ENCODE measurements at regions not wholly inside any gene's neighbourhood (a gene's known extent, or its start where the extent isn't known, plus 50 kb on each side); places are given as distances from the start of the nearest gene placed in this dataset.

- POLR2A ChIA-PET: interaction anchor here (0.6 kb wide), 1 partner anchor 12 kb away, joined by 3 read pairs; no protein-coding TSS in a partner anchor
- H3K27ac ChIP-seq (ENCODE audit: low read length): no peak overlapping the region
- ATAC-seq (no peak), DNase-seq (ENCODE audit: low read depth, low spot score) (no peak)
- no peaks in the 10 kb centered on the region for H3K27me3 ChIP-seq (ENCODE audit: control insufficient read depth, insufficient read depth, low read length)
- no peak overlapping the region for H3K4me3 ChIP-seq (ENCODE audit: low read depth in 2 of 2, low read length in 2 of 2)
- in situ Hi-C loops (cut with HindIII; ENCODE audit: low pct_unique_long_range_greater_than_20kb, low sequenced_read_pairs): no loop called here
- no TSS peak for BruUV-seq (replicated peaks)
- H3K4me1 ChIP-seq (ENCODE audit: control insufficient read depth, insufficient read depth, low read length): no peaks in the 10 kb centered on the region
- intact Hi-C loops (cut with micrococcal nuclease; ENCODE audit: unreplicated experiment): no loop called here
- TF ChIP-seq SIN3A (IDR thresholded peaks at IDR 0.05; ENCODE audit: borderline replicate concordance, insufficient read depth, low read depth, low read length): no peak
- TF ChIP-seq POLR2AphosphoS5 (IDR thresholded peaks at IDR 0.05; ENCODE audit: low read depth, low read length): no peak
- no peak for TF ChIP-seq TCF7L2 (IDR thresholded peaks at IDR 0.05; ENCODE audit: low read depth, low read length)
- TF ChIP-seq, protein P1, sequence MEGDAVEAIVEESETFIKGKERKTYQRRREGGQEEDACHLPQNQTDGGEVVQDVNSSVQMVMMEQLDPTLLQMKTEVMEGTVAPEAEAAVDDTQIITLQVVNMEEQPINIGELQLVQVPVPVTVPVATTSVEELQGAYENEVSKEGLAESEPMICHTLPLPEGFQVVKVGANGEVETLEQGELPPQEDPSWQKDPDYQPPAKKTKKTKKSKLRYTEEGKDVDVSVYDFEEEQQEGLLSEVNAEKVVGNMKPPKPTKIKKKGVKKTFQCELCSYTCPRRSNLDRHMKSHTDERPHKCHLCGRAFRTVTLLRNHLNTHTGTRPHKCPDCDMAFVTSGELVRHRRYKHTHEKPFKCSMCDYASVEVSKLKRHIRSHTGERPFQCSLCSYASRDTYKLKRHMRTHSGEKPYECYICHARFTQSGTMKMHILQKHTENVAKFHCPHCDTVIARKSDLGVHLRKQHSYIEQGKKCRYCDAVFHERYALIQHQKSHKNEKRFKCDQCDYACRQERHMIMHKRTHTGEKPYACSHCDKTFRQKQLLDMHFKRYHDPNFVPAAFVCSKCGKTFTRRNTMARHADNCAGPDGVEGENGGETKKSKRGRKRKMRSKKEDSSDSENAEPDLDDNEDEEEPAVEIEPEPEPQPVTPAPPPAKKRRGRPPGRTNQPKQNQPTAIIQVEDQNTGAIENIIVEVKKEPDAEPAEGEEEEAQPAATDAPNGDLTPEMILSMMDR (IDR thresholded peaks at IDR 0.05): no peak
- TF ChIP-seq REST (IDR thresholded peaks at IDR 0.05; ENCODE audit: insufficient read depth in 1 of 2, low read depth in 2 of 2, low read length in 1 of 2): no peak
- CTCF ChIA-PET: no interaction called here
- peaks cover 14% of the 10 kb centered on the region; the same call in 1 of the 2 replicates for H3K9me3 ChIP-seq (ENCODE audit: control insufficient read depth, insufficient read depth, low read depth, low read length)
- no peaks in the 10 kb centered on the region for H3K36me3 ChIP-seq (ENCODE audit: control insufficient read depth, insufficient read depth, low read length)
Measured at GRCh38 chr15:69919816-69920215, 177.9 kb downstream of the TLE3 start.

DNA sequence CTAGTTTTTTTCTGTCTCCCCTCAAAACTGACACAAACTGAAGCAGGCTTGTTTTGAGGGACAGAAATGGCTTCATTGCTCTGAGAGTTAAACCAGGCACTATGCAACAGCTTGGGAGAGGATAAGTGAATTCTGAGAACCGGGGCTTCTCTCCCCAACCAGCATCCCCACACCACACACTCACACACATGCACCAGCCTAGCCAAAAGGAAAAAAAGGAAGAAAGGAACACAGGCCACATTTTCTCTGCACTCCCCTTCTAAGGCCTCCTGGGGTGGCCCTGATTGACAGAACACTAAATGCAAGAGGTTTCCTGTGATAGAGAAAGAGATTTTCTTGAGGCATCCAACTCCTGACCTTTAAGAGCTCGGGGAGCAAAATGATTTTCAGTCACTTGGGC lies 177.5 kb downstream of the TLE3 start:
- ATAC-seq (no peak), DNase-seq (ENCODE audit: low read depth, low spot score) (no peak)
- peaks cover 18% of the 10 kb centered on the region; the same call in 1 of the 2 replicates for H3K9me3 ChIP-seq (ENCODE audit: control insufficient read depth, insufficient read depth, low read depth, low read length)
- H3K4me1 ChIP-seq (ENCODE audit: control insufficient read depth, insufficient read depth, low read length): no peaks in the 10 kb centered on the region
- no peak overlapping the region for H3K27ac ChIP-seq (ENCODE audit: low read length)
- intact Hi-C loops (cut with micrococcal nuclease; ENCODE audit: unreplicated experiment) (no loop called here), in situ Hi-C loops (cut with HindIII; ENCODE audit: low pct_unique_long_range_greater_than_20kb, low sequenced_read_pairs) (no loop called here)
- H3K4me3 ChIP-seq (ENCODE audit: low read depth in 2 of 2, low read length in 2 of 2): no peak overlapping the region
- no peak for TF ChIP-seq POLR2AphosphoS5 (IDR thresholded peaks at IDR 0.05; ENCODE audit: low read depth, low read length)
- TF ChIP-seq, protein P1 (IDR thresholded peaks at IDR 0.05): no peak
- TF ChIP-seq TCF7L2 (IDR thresholded peaks at IDR 0.05; ENCODE audit: low read depth, low read length): no peak
- TF ChIP-seq SIN3A (IDR thresholded peaks at IDR 0.05; ENCODE audit: borderline replicate concordance, insufficient read depth, low read depth, low read length): no peak
- TF ChIP-seq REST (IDR thresholded peaks at IDR 0.05; ENCODE audit: insufficient read depth in 1 of 2, low read depth in 2 of 2, low read length in 1 of 2): no peak
- H3K27me3 ChIP-seq (ENCODE audit: control insufficient read depth, insufficient read depth, low read length): no peaks in the 10 kb centered on the region
- BruUV-seq (replicated peaks): no TSS peak
- ChIA-PET CTCF (interaction anchor here (0.9 kb wide), 1 partner anchor 949 kb away, joined by 3 read pairs; no protein-coding TSS in a partner anchor), POLR2A (no interaction called here)
- H3K36me3 ChIP-seq (ENCODE audit: control insufficient read depth, insufficient read depth, low read length): no peaks in the 10 kb centered on the region
